HUES64 (cell line): ENCODE measurements at regions not wholly inside any gene's neighbourhood (a gene's known extent, or its start where the extent isn't known, plus 50 kb on each side); places are given as distances from the start of the nearest gene placed in this dataset.
"Not testable (repeated sequence)": the region's sequence is repeated elsewhere in the genome, so short reads cannot be mapped to it uniquely, and the experiment has no call there.

Experiments
- H3K27ac ChIP-seq: 2 replicates; pipeline ENCODE4 v1.7.0; 2013; ENCODE audit warnings: low read depth, low read length, inconsistent platforms
- H3K27me3 ChIP-seq: 2 replicates; pipeline ENCODE4 v1.6.1; 2013; ENCODE audit warnings: mild to moderate bottlenecking, low read length; ENCODE audit not compliant: insufficient read depth
- H3K36me3 ChIP-seq: 2 replicates; pipeline ENCODE4 v1.6.1; 2013; ENCODE audit warnings: mild to moderate bottlenecking, low read length; ENCODE audit not compliant: insufficient read depth
- H3K4me1 ChIP-seq: 2 replicates; pipeline ENCODE4 v1.6.1; 2013; ENCODE audit warnings: mild to moderate bottlenecking, low read length, moderate library complexity; ENCODE audit not compliant: insufficient read depth
- H3K4me3 ChIP-seq: 2 replicates; pipeline ENCODE4 v1.5.1; 2013; ENCODE audit warnings: mild to moderate bottlenecking, low read length, moderate library complexity
- H3K9ac ChIP-seq: 2 replicates; pipeline ENCODE4 v1.6.1; 2013; ENCODE audit warnings: mild to moderate bottlenecking, low read depth, low read length
- H3K9me3 ChIP-seq: 2 replicates; pipeline ENCODE4 v1.6.1; 2013; ENCODE audit warnings: low read depth, low read length; ENCODE audit not compliant: insufficient read depth
- WGBS: fragments of 150-250, 120-280 bp; methylation state at CpG from one replicate; pipeline ENCODE4 v1.1.7; 2013; ENCODE audit warnings: missing lambda C conversion rate; 5-methylcytosine and 5-hydroxymethylcytosine counted together

- no peak overlapping the region for H3K27ac ChIP-seq
- H3K9me3 ChIP-seq, result no peaks in the 10 kb centered on the region
- H3K4me1 ChIP-seq, result no peaks in the 10 kb centered on the region
- no peak overlapping the region for H3K9ac ChIP-seq
- H3K4me3 ChIP-seq, result no peak overlapping the region
- no peaks in the 10 kb centered on the region for H3K36me3 ChIP-seq
- H3K27me3 ChIP-seq, result no peaks in the 10 kb centered on the region
- 92% methylated on average over 3 of the region's 3 CpGs for WGBS
Observed at GRCh38 chr2:205865056-205865455, 182.8 kb downstream of the NRP2 start.

- Histone ChIP-seq H3K4me1 (no peaks in the 10 kb centered on the region), H3K4me3 (no peak overlapping the region), H3K27me3 (no peaks in the 10 kb centered on the region), H3K9me3 (no peaks in the 10 kb centered on the region), H3K27ac (no peak overlapping the region), H3K36me3 (no peaks in the 10 kb centered on the region), H3K9ac (no peak overlapping the region)
- 90% methylated on average over 1 of the region's 1 CpG for WGBS
Observed at GRCh38 chr2:205864491-205864890, 182.2 kb downstream of the NRP2 start.

GRCh38 chr2:205862761-205863160 is 180.5 kb downstream of the NRP2 start:
- H3K9me3 ChIP-seq, H3K36me3 ChIP-seq, H3K4me3 ChIP-seq, H3K4me1 ChIP-seq, H3K9ac ChIP-seq, H3K27me3 ChIP-seq, H3K27ac ChIP-seq: not testable (repeated sequence)
- WGBS, result 96% methylated on average over 4 of the region's 4 CpGs

GRCh38 chr2:205860885-205861284 is 178.6 kb downstream of the NRP2 start:
- Histone ChIP-seq H3K27ac (no peak overlapping the region), H3K4me1 (no peaks in the 10 kb centered on the region), H3K9ac (no peak overlapping the region), H3K9me3 (no peaks in the 10 kb centered on the region), H3K4me3 (no peak overlapping the region), H3K27me3 (no peaks in the 10 kb centered on the region), H3K36me3 (no peaks in the 10 kb centered on the region)
- 91% methylated on average over 7 of the region's 7 CpGs for WGBS

- Histone ChIP-seq H3K27me3 (no peaks in the 10 kb centered on the region), H3K36me3 (no peaks in the 10 kb centered on the region), H3K4me1 (no peaks in the 10 kb centered on the region), H3K4me3 (no peak overlapping the region), H3K9me3 (no peaks in the 10 kb centered on the region), H3K9ac (no peak overlapping the region), H3K27ac (no peak overlapping the region)
- WGBS, result 82% methylated on average over 9 of the region's 9 CpGs
Observed at GRCh38 chr2:205860181-205860580, 177.9 kb downstream of the NRP2 start.

- H3K27ac ChIP-seq, result no peak overlapping the region
- H3K9me3 ChIP-seq, result no peaks in the 10 kb centered on the region
- no peaks in the 10 kb centered on the region for H3K36me3 ChIP-seq
- 90% methylated on average over 16 of the region's 16 CpGs for WGBS
- no peak overlapping the region for H3K9ac ChIP-seq
- no peaks in the 10 kb centered on the region for H3K27me3 ChIP-seq
- no peak overlapping the region for H3K4me3 ChIP-seq
- no peaks in the 10 kb centered on the region for H3K4me1 ChIP-seq
Observed at GRCh38 chr2:205858881-205859441, 176.7 kb downstream of the NRP2 start.

- 95% methylated on average over 3 of the region's 3 CpGs for WGBS
- no peak overlapping the region for H3K4me3 ChIP-seq
- no peaks in the 10 kb centered on the region for H3K4me1 ChIP-seq
- H3K36me3 ChIP-seq, result no peaks in the 10 kb centered on the region
- H3K9ac ChIP-seq, result no peak overlapping the region
- no peak overlapping the region for H3K27ac ChIP-seq
- H3K27me3 ChIP-seq, result no peaks in the 10 kb centered on the region
- H3K9me3 ChIP-seq, result no peaks in the 10 kb centered on the region
Observed at GRCh38 chr2:205858275-205858674, 176.0 kb downstream of the NRP2 start.

GRCh38 chr2:205857520-205858237 is 175.4 kb downstream of the NRP2 start:
- Histone ChIP-seq H3K9me3 (no peaks in the 10 kb centered on the region), H3K27me3 (no peaks in the 10 kb centered on the region), H3K9ac (no peak overlapping the region), H3K27ac (no peak overlapping the region), H3K4me1 (no peaks in the 10 kb centered on the region; the same call in 1 of the 2 replicates), H3K4me3 (no peak overlapping the region), H3K36me3 (no peaks in the 10 kb centered on the region)
- WGBS, result 95% methylated on average over 13 of the region's 13 CpGs

GRCh38 chr2:205852457-205852856 is 170.2 kb downstream of the NRP2 start:
- no peak overlapping the region for H3K4me3 ChIP-seq
- H3K27ac ChIP-seq, result no peak overlapping the region
- H3K27me3 ChIP-seq, result no peaks in the 10 kb centered on the region
- H3K36me3 ChIP-seq, result no peaks in the 10 kb centered on the region
- no peak overlapping the region for H3K9ac ChIP-seq
- WGBS, result 88% methylated on average over 3 of the region's 3 CpGs
- H3K9me3 ChIP-seq, result no peaks in the 10 kb centered on the region
- no peaks in the 10 kb centered on the region; the same call in 1 of the 2 replicates for H3K4me1 ChIP-seq

- H3K27me3 ChIP-seq, result no peaks in the 10 kb centered on the region
- no peak overlapping the region for H3K9ac ChIP-seq
- no peak overlapping the region for H3K27ac ChIP-seq
- H3K4me1 ChIP-seq, result no peaks in the 10 kb centered on the region; the same call in 1 of the 2 replicates
- 91% methylated on average over 4 of the region's 5 CpGs for WGBS
- no peak overlapping the region for H3K4me3 ChIP-seq
- no peaks in the 10 kb centered on the region for H3K9me3 ChIP-seq
- no peaks in the 10 kb centered on the region for H3K36me3 ChIP-seq
Observed at GRCh38 chr2:205850611-205851010, 168.3 kb downstream of the NRP2 start.

- Histone ChIP-seq H3K4me3 (no peak overlapping the region), H3K27me3 (no peaks in the 10 kb centered on the region), H3K36me3 (no peaks in the 10 kb centered on the region), H3K9me3 (no peaks in the 10 kb centered on the region), H3K4me1 (no peaks in the 10 kb centered on the region; the same call in 1 of the 2 replicates), H3K27ac (no peak overlapping the region), H3K9ac (no peak overlapping the region)
- 93% methylated on average over 4 of the region's 5 CpGs for WGBS
Observed at GRCh38 chr2:205850132-205850531, 167.8 kb downstream of the NRP2 start.
